H9 (cell line): ENCODE measurements at regions not wholly inside any gene's neighbourhood (a gene's known extent, or its start where the extent isn't known, plus 50 kb on each side); places are given as distances from the start of the nearest gene placed in this dataset.

Experiments used
- DNase-seq: peaks from one replicate; pipeline ENCODE4 v3.0.0-alpha.2; 2017
- H2AFZ ChIP-seq: one replicate; pipeline ENCODE4 v1.6.1; 2013; ENCODE audit warnings: mild to moderate bottlenecking, low read length, control low read depth, moderate library complexity
- H2AK5ac ChIP-seq: 2 replicates; pipeline ENCODE4 v1.6.1; 2013; ENCODE audit warnings: low read length, control low read depth, mixed read lengths; ENCODE audit not compliant: insufficient read length
- H2BK120ac ChIP-seq: one replicate; pipeline ENCODE4 v1.6.1; 2013; ENCODE audit warnings: low read depth, mild to moderate bottlenecking, low read length, control low read depth, inconsistent platforms; ENCODE audit not compliant: poor library complexity, severe bottlenecking
- H2BK12ac ChIP-seq: 2 replicates; pipeline ENCODE4 v1.6.1; 2013; ENCODE audit warnings: low read length, control low read depth, mixed read lengths, low read depth; ENCODE audit not compliant: insufficient read length
- H2BK15ac ChIP-seq: 2 replicates; pipeline ENCODE4 v1.6.1; 2013; ENCODE audit warnings: low read depth, low read length, control low read depth
- H2BK20ac ChIP-seq: one replicate; pipeline ENCODE4 v1.6.1; 2013; ENCODE audit warnings: low read depth, mild to moderate bottlenecking, low read length, control low read depth, inconsistent platforms; ENCODE audit not compliant: poor library complexity, severe bottlenecking
- H2BK5ac ChIP-seq: 2 replicates; pipeline ENCODE4 v1.6.1; 2013; ENCODE audit warnings: low read length, control low read depth, mixed read lengths; ENCODE audit not compliant: insufficient read length
- H3K14ac ChIP-seq: 2 replicates; pipeline ENCODE4 v1.6.1; 2013; ENCODE audit warnings: low read length, control low read depth; ENCODE audit not compliant: insufficient read depth
- H3K18ac ChIP-seq: 2 replicates; pipeline ENCODE4 v1.6.1; 2013; ENCODE audit warnings: low read depth, mild to moderate bottlenecking, mixed read lengths, low read length, control low read depth; ENCODE audit not compliant: insufficient read length
- H3K23ac ChIP-seq: 2 replicates; pipeline ENCODE4 v1.6.1; 2013; ENCODE audit warnings: low read length, control low read depth, mixed read lengths, low read depth; ENCODE audit not compliant: insufficient read length
- H3K23me2 ChIP-seq: 2 replicates; pipeline ENCODE4 v1.6.1; 2013; ENCODE audit warnings: low read depth, mild to moderate bottlenecking, mixed read lengths, low read length, control low read depth; ENCODE audit not compliant: insufficient read length, poor library complexity, severe bottlenecking
- H3K27ac ChIP-seq: 2 replicates; pipeline ENCODE4 v1.5.1; 2013; ENCODE audit warnings: low read length, control low read depth, mixed read lengths, low read depth; ENCODE audit not compliant: insufficient read length
- H3K27me3 ChIP-seq: 2 replicates; pipeline ENCODE4 v1.6.1; 2013; ENCODE audit warnings: low read length, control low read depth, inconsistent platforms; ENCODE audit not compliant: insufficient read depth
- H3K4ac ChIP-seq: 2 replicates; pipeline ENCODE4 v1.6.1; 2013; ENCODE audit warnings: low read depth, mild to moderate bottlenecking, control low read depth, inconsistent platforms, low read length, moderate library complexity
- H3K4me1 ChIP-seq: 2 replicates; pipeline ENCODE4 v1.6.1; 2013; ENCODE audit warnings: low read length, control low read depth, inconsistent platforms; ENCODE audit not compliant: insufficient read depth
- H3K4me2 ChIP-seq: 2 replicates; pipeline ENCODE4 v1.6.1; 2013; ENCODE audit warnings: low read length, control low read depth, mixed read lengths; ENCODE audit not compliant: insufficient read length, insufficient read depth
- H3K56ac ChIP-seq: 2 replicates; pipeline ENCODE4 v1.6.1; 2013; ENCODE audit warnings: low read depth, mild to moderate bottlenecking, mixed read lengths, low read length, control low read depth; ENCODE audit not compliant: insufficient read length
- H3K79me1 ChIP-seq: 2 replicates; pipeline ENCODE4 v1.6.1; 2013; ENCODE audit warnings: low read depth, mild to moderate bottlenecking, moderate library complexity, low read length, control low read depth, inconsistent platforms; ENCODE audit not compliant: insufficient read depth, poor library complexity, severe bottlenecking
- H3K79me2 ChIP-seq: 2 replicates; pipeline ENCODE4 v1.6.1; 2013; ENCODE audit warnings: low read length, control low read depth, inconsistent platforms; ENCODE audit not compliant: insufficient read depth
- H3K9ac ChIP-seq: 2 replicates; pipeline ENCODE4 v1.6.1; 2013; ENCODE audit warnings: low read length, control low read depth, mixed read lengths; ENCODE audit not compliant: insufficient read length; ENCODE audit errors: extremely low read depth
- H3K9me3 ChIP-seq: one replicate; pipeline ENCODE4 v1.6.1; 2013; ENCODE audit warnings: low read depth, low read length, inconsistent platforms; ENCODE audit not compliant: control insufficient read depth
- H3T11ph ChIP-seq: one replicate; pipeline ENCODE4 v1.6.1; 2013; ENCODE audit warnings: mild to moderate bottlenecking, low read length, control low read depth, inconsistent platforms
- H4K20me1 ChIP-seq: one replicate; pipeline ENCODE4 v1.6.1; 2013; ENCODE audit not compliant: control insufficient read depth, insufficient read length, insufficient read depth
- H4K5ac ChIP-seq: 2 replicates; pipeline ENCODE4 v1.6.1; 2013; ENCODE audit warnings: low read depth, mild to moderate bottlenecking, mixed read lengths, low read length, control low read depth; ENCODE audit not compliant: insufficient read length
- H4K8ac ChIP-seq: replicated peaks from 2 replicates; pipeline ENCODE4 v1.6.1; 2013; ENCODE audit warnings: low read length, control low read depth, mixed read lengths, low read depth; ENCODE audit not compliant: insufficient read length
- H4K91ac ChIP-seq: 2 replicates; pipeline ENCODE4 v1.6.1; 2013; ENCODE audit warnings: low read depth, mild to moderate bottlenecking, moderate library complexity, mixed read lengths, low read length, control low read depth; ENCODE audit not compliant: insufficient read length
- H3K27ac Mint-ChIP-seq, 3 experiments: 2 replicates in 2 of 3; 3 replicates in 1 of 3; pipeline ENCODE4 v1.8.0; 2020 to 2021; ENCODE audit warnings: mixed read lengths in 3 of 3, mild to moderate bottlenecking in 1 of 3, moderate library complexity in 1 of 3
- H3K27me3 Mint-ChIP-seq: 2 replicates; pipeline ENCODE4 v1.8.0; 2021; ENCODE audit warnings: low read depth, mild to moderate bottlenecking, moderate library complexity, mixed read lengths
- H3K36me3 Mint-ChIP-seq, 3 experiments: 2 replicates in 2 of 3; 3 replicates in 1 of 3; pipeline ENCODE4 v1.8.0; 2020 to 2021; ENCODE audit warnings: low read depth in 3 of 3, mixed read lengths in 3 of 3; ENCODE audit not compliant: insufficient read depth in 1 of 3
- H3K4me1 Mint-ChIP-seq, 2 experiments: 2 replicates each; pipeline ENCODE4 v1.8.0; 2020; ENCODE audit warnings: mixed read lengths in 2 of 2
- H3K4me3 Mint-ChIP-seq, 2 experiments: 2 replicates in 1 of 2; 3 replicates in 1 of 2; pipeline ENCODE4 v1.8.0; 2020 to 2021; ENCODE audit warnings: mild to moderate bottlenecking in 2 of 2, mixed read lengths in 2 of 2, moderate library complexity in 1 of 2
- H3K9me3 Mint-ChIP-seq, 2 experiments: 2 replicates in 1 of 2; 3 replicates in 1 of 2; pipeline ENCODE4 v1.8.0; 2020; ENCODE audit warnings: mild to moderate bottlenecking in 2 of 2, mixed read lengths in 2 of 2, moderate library complexity in 1 of 2
- CTCF ChIP-seq: fragments of 200-600 bp; sonication (generic); conservative IDR thresholded peaks from 3 replicates; pipeline ENCODE4 v1.8.0; 2021; ENCODE audit warnings: antibody characterized with exemption, mild to moderate bottlenecking

DNA sequence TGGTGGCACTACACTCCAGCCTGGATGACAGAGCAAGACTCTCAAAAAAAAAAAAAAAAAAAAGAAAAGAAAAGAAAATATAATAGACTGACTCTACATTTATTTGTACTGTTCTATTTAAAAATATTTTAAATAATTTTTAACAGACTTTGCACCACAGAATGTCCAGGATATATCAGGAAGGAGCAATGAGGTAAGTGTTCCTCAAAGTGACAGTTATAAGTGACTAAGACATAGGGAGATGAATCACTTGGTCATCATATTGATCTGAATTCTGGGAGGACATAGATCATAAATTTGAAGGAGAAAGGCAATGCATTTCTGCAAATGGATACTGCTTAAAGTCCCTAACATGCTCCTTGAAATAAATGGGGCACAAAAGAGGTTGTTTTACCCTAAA lies 221.5 kb downstream of the KCNC2 start:
- Histone ChIP-seq H2AK5ac (no peak overlapping the region), H2BK5ac (no peak overlapping the region), H3K4me2 (no peak overlapping the region), H3K4ac (no peak overlapping the region), H2BK15ac (no peak overlapping the region), H2AFZ (no peak overlapping the region), H3K4me1 (no peaks in the 10 kb centered on the region), H3K23me2 (no peaks in the 10 kb centered on the region), H3K18ac (no peak overlapping the region), H3K56ac (no peak overlapping the region), H4K8ac (no peak overlapping the region), H3K27me3 (no peaks in the 10 kb centered on the region), H3K23ac (no peak overlapping the region), H3K79me2 (no peaks in the 10 kb centered on the region), H3K79me1 (no peaks in the 10 kb centered on the region), H2BK12ac (no peak overlapping the region), H3K9me3 (no peaks in the 10 kb centered on the region), H2BK20ac (no peak overlapping the region), H3K27ac (no peak overlapping the region), H3K14ac (no peak overlapping the region), H4K91ac (no peak overlapping the region), H2BK120ac (no peak overlapping the region), H3T11ph (no peak overlapping the region), H4K20me1 (no peaks in the 10 kb centered on the region), H3K9ac (no peak overlapping the region), H4K5ac (no peak overlapping the region)
- H3K9me3 Mint-ChIP-seq = no peaks in the 10 kb centered on the region
- H3K27ac Mint-ChIP-seq = no peak overlapping the region
- H3K4me1 Mint-ChIP-seq = no peaks in the 10 kb centered on the region
- no peak overlapping the region for H3K4me3 Mint-ChIP-seq
- no peak for TF ChIP-seq CTCF
- no peaks in the 10 kb centered on the region for H3K36me3 Mint-ChIP-seq
- no peaks in the 10 kb centered on the region; the same call in 1 of the 2 replicates for H3K27me3 Mint-ChIP-seq
- no peak for DNase-seq
